Left lung (tissue), 4 donors: ENCODE measurements at regions not wholly inside any gene's neighbourhood (a gene's known extent, or its start where the extent isn't known, plus 50 kb on each side); places are given as distances from the start of the nearest gene placed in this dataset.

Experiments
- ATAC-seq: fragments of 200-7000 bp; cut with Tn5 transposase; one replicate; pipeline ENCODE4 v1.9.1; 2020; ENCODE audit warnings: moderate library complexity
- DNase-seq, 4 donors: peaks; one replicate each; pipeline ENCODE4 v3.0.0-alpha.2; 2013 to 2020
- H3K27ac ChIP-seq, 2 donors: fragments of 200-600 bp; sonication (generic) in 1 of 2; one replicate each; pipeline versions ENCODE4 v1.5.0 to v1.8.0; 2020 to 2021
- H3K27me3 ChIP-seq, 2 donors: fragments of 200-600 bp; sonication (generic) in 1 of 2; one replicate each; pipeline versions ENCODE4 v1.5.0 to v1.8.0; 2020 to 2021
- H3K36me3 ChIP-seq, 2 donors: fragments of 200-600 bp; sonication (generic) in 1 of 2; one replicate each; pipeline versions ENCODE4 v1.5.0 to v1.8.0; 2020 to 2021
- H3K4me1 ChIP-seq, 2 donors: fragments of 200-600 bp; one replicate each; pipeline ENCODE4 v1.8.0; 2021
- H3K4me3 ChIP-seq, 2 donors: fragments of 200-600 bp; sonication (generic) in 1 of 2; one replicate each; pipeline versions ENCODE4 v1.5.0 to v1.8.0; 2020 to 2021; ENCODE audit warnings: mild to moderate bottlenecking in 1 of 2
- H3K9me3 ChIP-seq, 2 donors: fragments of 200-600 bp; sonication (generic) in 1 of 2; one replicate each; pipeline versions ENCODE4 v1.5.0 to v1.8.0; 2020 to 2021
- CTCF ChIP-seq, 2 donors: fragments of 200-600 bp; sonication (generic) in 1 of 2; IDR thresholded peaks; one replicate each; pipeline versions ENCODE4 v1.5.0 to v1.8.0; 2021; ENCODE audit warnings: antibody characterized with exemption in 2 of 2
- intact Hi-C, 2 donors: fragments of 100-400 bp; cut with DNase I; formaldehyde crosslinking; loops; one replicate each; pipeline versions ENCODE4 v1.11.2 to v1.14.2; 2022
- donor health status: DM: no; HTN: yes; CAD: no.
- donor health status: DM: no; HTN: no; CAD: no.

- H3K36me3 ChIP-seq = no peaks in the 10 kb centered on the region
- H3K27me3 ChIP-seq = no peaks in the 10 kb centered on the region
- no peaks in the 10 kb centered on the region for H3K4me1 ChIP-seq
- ATAC-seq (no peak), DNase-seq (no peak)
- H3K4me3 ChIP-seq = no peak overlapping the region
- intact Hi-C loops = no loop called here
- TF ChIP-seq CTCF (IDR thresholded peaks at IDR 0.05) = no peak
- no peak overlapping the region for H3K27ac ChIP-seq
- H3K9me3 ChIP-seq = no peaks in the 10 kb centered on the region
These were observed 224.8 kb upstream of the STAC start for GRCh38 chr3:36155515-36155914.

GRCh38 chr3:36164400-36164799 is 215.9 kb upstream of the STAC start:
- Histone ChIP-seq H3K4me1 (no peaks in the 10 kb centered on the region), H3K27me3 (no peaks in the 10 kb centered on the region), H3K27ac (no peak overlapping the region), H3K9me3 (no peaks in the 10 kb centered on the region), H3K4me3 (no peak overlapping the region), H3K36me3 (no peaks in the 10 kb centered on the region)
- no peak for TF ChIP-seq CTCF (IDR thresholded peaks at IDR 0.05)
- DNase-seq (no peak), ATAC-seq (no peak)
- intact Hi-C loops = no loop called here

- no peak for TF ChIP-seq CTCF (IDR thresholded peaks at IDR 0.05)
- intact Hi-C loops = no loop called here
- no peaks in the 10 kb centered on the region for H3K36me3 ChIP-seq
- H3K9me3 ChIP-seq = no peaks in the 10 kb centered on the region
- DNase-seq (no peak), ATAC-seq (no peak)
- no peaks in the 10 kb centered on the region for H3K4me1 ChIP-seq
- H3K4me3 ChIP-seq = no peak overlapping the region
- no peaks in the 10 kb centered on the region for H3K27me3 ChIP-seq
- H3K27ac ChIP-seq = no peak overlapping the region
These were observed 214.6 kb upstream of the STAC start for GRCh38 chr3:36165509-36166290.

- H3K27ac ChIP-seq = no peak overlapping the region
- no peaks in the 10 kb centered on the region for H3K4me1 ChIP-seq
- H3K4me3 ChIP-seq = no peak overlapping the region
- no peak for ATAC-seq
- no peaks in the 10 kb centered on the region for H3K9me3 ChIP-seq
- H3K27me3 ChIP-seq = no peaks in the 10 kb centered on the region
- H3K36me3 ChIP-seq = no peaks in the 10 kb centered on the region
- no peak for TF ChIP-seq CTCF (IDR thresholded peaks at IDR 0.05)
- intact Hi-C loops = no loop called here
- no peak for DNase-seq
These were observed 213.8 kb upstream of the STAC start for GRCh38 chr3:36166477-36166876.

GRCh38 chr3:36172699-36173098 is 207.6 kb upstream of the STAC start:
- Histone ChIP-seq H3K36me3 (no peaks in the 10 kb centered on the region), H3K9me3 (no peaks in the 10 kb centered on the region), H3K27ac (no peak overlapping the region), H3K27me3 (no peaks in the 10 kb centered on the region), H3K4me3 (no peak overlapping the region), H3K4me1 (no peaks in the 10 kb centered on the region)
- no peak for DNase-seq
- intact Hi-C loops = no loop called here
- no peak for TF ChIP-seq CTCF (IDR thresholded peaks at IDR 0.05)
- no peak for ATAC-seq
